Keratinocyte (primary cell): ENCODE measurements at regions not wholly inside any gene's neighbourhood (a gene's known extent, or its start where the extent isn't known, plus 50 kb on each side); places are given as distances from the start of the nearest gene placed in this dataset.

Experiments
- DNase-seq: peaks from one replicate; pipeline ENCODE4 v3.0.0-alpha.2; 2011; ENCODE audit warnings: low read depth, missing footprints, low spot score
- FAIRE-seq: peaks from 2 replicates; lab custom pipeline; 2011; peaks lifted over from hg19 to GRCh38; lab: Jason Lieb, UNC
- H2AFZ ChIP-seq: 2 replicates; pipeline ENCODE4 v1.6.0; 2012; ENCODE audit warnings: low read length, control low read depth, inconsistent platforms; ENCODE audit not compliant: control insufficient read depth
- H3K27ac ChIP-seq: 2 replicates; pipeline ENCODE4 v1.5.1; 2011; ENCODE audit warnings: low read length; ENCODE audit not compliant: control insufficient read depth, insufficient read depth
- H3K27me3 ChIP-seq: 3 replicates; pipeline ENCODE4 v1.6.0; 2011; ENCODE audit warnings: low read length; ENCODE audit not compliant: control insufficient read depth, insufficient read depth; ENCODE audit errors: extremely low read depth
- H3K36me3 ChIP-seq, 2 experiments: 2 replicates in 1 of 2; 3 replicates in 1 of 2; pipeline ENCODE4 v1.5.1; 2011; ENCODE audit warnings: low read length in 2 of 2, mild to moderate bottlenecking in 1 of 2; ENCODE audit not compliant: control insufficient read depth in 2 of 2, insufficient read depth in 2 of 2; ENCODE audit errors: extremely low read depth in 1 of 2
- H3K4me1 ChIP-seq: 3 replicates; pipeline ENCODE4 v1.5.1; 2011; ENCODE audit warnings: low read length; ENCODE audit not compliant: control insufficient read depth, insufficient read depth; ENCODE audit errors: extremely low read depth
- H3K4me2 ChIP-seq: 3 replicates; pipeline ENCODE4 v1.6.0; 2011; ENCODE audit warnings: low read depth, low read length; ENCODE audit not compliant: control insufficient read depth, insufficient read depth; ENCODE audit errors: extremely low read depth
- H3K4me3 ChIP-seq, 3 experiments: fragments of 200-600 bp in 1 of 3; sonication (generic) in 1 of 3; 2 replicates in 2 of 3; 3 replicates in 1 of 3; pipeline ENCODE4 v1.5.1; 2011 to 2016; ENCODE audit warnings: low read length in 3 of 3, mild to moderate bottlenecking in 3 of 3, control low read depth in 2 of 3, inconsistent platforms in 1 of 3, low read depth in 1 of 3, mixed read lengths in 1 of 3, mixed run types in 1 of 3, moderate library complexity in 1 of 3; ENCODE audit not compliant: control insufficient read depth in 2 of 3, insufficient read depth in 2 of 3; ENCODE audit errors: extremely low read depth in 1 of 3
- H3K79me2 ChIP-seq: 2 replicates; pipeline ENCODE4 v1.6.0; 2012; ENCODE audit warnings: low read length; ENCODE audit not compliant: control insufficient read depth, insufficient read depth
- H3K9ac ChIP-seq: 3 replicates; pipeline ENCODE4 v1.6.0; 2011; ENCODE audit warnings: low read length; ENCODE audit not compliant: control insufficient read depth, insufficient read depth; ENCODE audit errors: extremely low read depth
- H3K9me1 ChIP-seq: 3 replicates; pipeline ENCODE4 v1.6.0; 2011; ENCODE audit warnings: low read length; ENCODE audit not compliant: control insufficient read depth, insufficient read depth; ENCODE audit errors: extremely low read depth
- H3K9me3 ChIP-seq: 2 replicates; pipeline ENCODE4 v1.5.1; 2012; ENCODE audit warnings: low read depth, low read length; ENCODE audit not compliant: control insufficient read depth
- H4K20me1 ChIP-seq: 3 replicates; pipeline ENCODE4 v1.6.0; 2011; ENCODE audit warnings: low read length; ENCODE audit not compliant: control insufficient read depth, insufficient read depth; ENCODE audit errors: extremely low read depth
- EZH2 ChIP-seq: IDR thresholded peaks from one replicate; pipeline ENCODE4 v1.6.1; 2012; ENCODE audit warnings: inconsistent platforms, mild to moderate bottlenecking, low read length, moderate library complexity
- dilution Hi-C: fragments of 300-500 bp; cut with MboI; formaldehyde crosslinking; loops from one replicate; pipeline ENCODE4 v1.7.0; 2020; ENCODE audit warnings: low sequenced_read_pairs; ENCODE audit not compliant: extremely low pct_ligation_motif_present
- TF ChIP-seq, protein P1 (sequence below), 3 experiments: IDR thresholded peaks in 1 of 3; conservative IDR thresholded peaks in 1 of 3; optimal IDR thresholded peaks in 1 of 3; 2 replicates in 2 of 3; 3 replicates in 1 of 3; pipeline versions ENCODE3 to v1.5.1; 2011; ENCODE audit warnings: low read length in 3 of 3, mild to moderate bottlenecking in 3 of 3, moderate library complexity in 2 of 3, control low read depth in 1 of 3, inconsistent platforms in 1 of 3; ENCODE audit not compliant: insufficient read depth in 2 of 3; ENCODE audit errors: extremely low read depth in 1 of 3

DNA sequence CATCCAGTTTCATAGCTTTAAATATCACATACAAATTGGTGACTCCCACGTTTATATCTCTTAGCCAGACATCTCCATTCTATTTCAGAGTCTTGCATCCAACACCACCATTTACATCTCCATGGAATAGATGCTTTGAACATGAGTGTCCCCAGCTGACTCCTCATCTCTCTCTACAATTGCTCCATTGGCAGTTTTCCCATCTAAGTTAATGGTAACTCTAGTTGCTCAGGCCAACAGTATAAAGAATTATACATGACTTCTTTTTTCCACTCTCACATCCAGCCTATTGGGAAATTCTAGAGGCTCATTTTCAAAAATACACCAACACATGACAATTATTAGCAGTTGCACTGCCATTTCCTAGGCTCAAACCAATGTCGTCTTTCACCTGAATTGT is 388.2 kb downstream of the STIM2 start:
- no peak overlapping the region for H3K27ac ChIP-seq
- H3K36me3 ChIP-seq = no peaks in the 10 kb centered on the region
- no peaks in the 10 kb centered on the region for H3K79me2 ChIP-seq
- H4K20me1 ChIP-seq = no peaks in the 10 kb centered on the region
- no peak overlapping the region for H3K9ac ChIP-seq
- dilution Hi-C loops = no loop called here
- FAIRE-seq = no peak
- no peaks in the 10 kb centered on the region for H3K9me3 ChIP-seq
- H3K4me3 ChIP-seq = no peak overlapping the region
- H2AFZ ChIP-seq = no peak overlapping the region
- H3K4me2 ChIP-seq = no peak overlapping the region
- H3K4me1 ChIP-seq = no peaks in the 10 kb centered on the region
- DNase-seq = no peak
- H3K27me3 ChIP-seq = no peaks in the 10 kb centered on the region
- no peaks in the 10 kb centered on the region for H3K9me1 ChIP-seq
- TF ChIP-seq, protein P1, sequence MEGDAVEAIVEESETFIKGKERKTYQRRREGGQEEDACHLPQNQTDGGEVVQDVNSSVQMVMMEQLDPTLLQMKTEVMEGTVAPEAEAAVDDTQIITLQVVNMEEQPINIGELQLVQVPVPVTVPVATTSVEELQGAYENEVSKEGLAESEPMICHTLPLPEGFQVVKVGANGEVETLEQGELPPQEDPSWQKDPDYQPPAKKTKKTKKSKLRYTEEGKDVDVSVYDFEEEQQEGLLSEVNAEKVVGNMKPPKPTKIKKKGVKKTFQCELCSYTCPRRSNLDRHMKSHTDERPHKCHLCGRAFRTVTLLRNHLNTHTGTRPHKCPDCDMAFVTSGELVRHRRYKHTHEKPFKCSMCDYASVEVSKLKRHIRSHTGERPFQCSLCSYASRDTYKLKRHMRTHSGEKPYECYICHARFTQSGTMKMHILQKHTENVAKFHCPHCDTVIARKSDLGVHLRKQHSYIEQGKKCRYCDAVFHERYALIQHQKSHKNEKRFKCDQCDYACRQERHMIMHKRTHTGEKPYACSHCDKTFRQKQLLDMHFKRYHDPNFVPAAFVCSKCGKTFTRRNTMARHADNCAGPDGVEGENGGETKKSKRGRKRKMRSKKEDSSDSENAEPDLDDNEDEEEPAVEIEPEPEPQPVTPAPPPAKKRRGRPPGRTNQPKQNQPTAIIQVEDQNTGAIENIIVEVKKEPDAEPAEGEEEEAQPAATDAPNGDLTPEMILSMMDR (optimal IDR thresholded peaks at IDR 0.05 in 1 of 3, IDR thresholded peaks at IDR 0.05 in 1 of 3, conservative IDR thresholded peaks at IDR 0.05 in 1 of 3; ENCODE audit: extremely low read depth in 1 of 3, insufficient read depth in 2 of 3, low read length in 3 of 3) = no peak
- no peak for TF ChIP-seq EZH2

DNA sequence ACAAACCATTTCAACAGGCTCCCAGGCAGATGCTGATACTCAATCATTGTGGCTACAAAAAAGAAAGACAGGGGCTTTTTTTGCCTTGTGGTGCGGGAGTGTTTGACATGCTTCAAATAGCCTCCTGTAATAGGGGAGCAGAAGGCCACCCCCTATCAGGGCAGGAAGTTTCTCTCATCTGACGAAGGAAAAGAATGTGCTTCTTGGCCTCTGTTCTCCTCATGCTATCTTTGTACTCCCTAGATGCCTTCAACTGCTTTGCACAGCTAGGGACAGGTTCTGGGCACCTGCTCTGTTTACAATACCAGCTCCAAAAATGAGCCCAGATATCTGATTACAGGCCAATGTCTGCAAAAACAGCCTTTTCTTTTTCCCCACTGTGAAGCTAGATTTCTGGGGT is 391.1 kb downstream of the STIM2 start:
- H3K9ac ChIP-seq = no peak overlapping the region
- no peaks in the 10 kb centered on the region for H3K9me3 ChIP-seq
- H3K4me3 ChIP-seq = no peak overlapping the region
- H3K27me3 ChIP-seq = no peaks in the 10 kb centered on the region
- H3K4me2 ChIP-seq = no peak overlapping the region
- FAIRE-seq = no peak
- no peak for DNase-seq
- no peak overlapping the region for H2AFZ ChIP-seq
- dilution Hi-C loops = no loop called here
- no peak overlapping the region for H3K27ac ChIP-seq
- TF ChIP-seq, protein P1 (optimal IDR thresholded peaks at IDR 0.05 in 1 of 3, IDR thresholded peaks at IDR 0.05 in 1 of 3, conservative IDR thresholded peaks at IDR 0.05 in 1 of 3; ENCODE audit: extremely low read depth in 1 of 3, insufficient read depth in 2 of 3, low read length in 3 of 3) = no peak
- H3K9me1 ChIP-seq = no peaks in the 10 kb centered on the region
- H3K79me2 ChIP-seq = no peaks in the 10 kb centered on the region
- H3K36me3 ChIP-seq = no peaks in the 10 kb centered on the region
- no peaks in the 10 kb centered on the region for H4K20me1 ChIP-seq
- no peaks in the 10 kb centered on the region for H3K4me1 ChIP-seq
